IMR-90 (cell line): ENCODE measurements at regions not wholly inside any gene's neighbourhood (a gene's known extent, or its start where the extent isn't known, plus 50 kb on each side); places are given as distances from the start of the nearest gene placed in this dataset.

Experiments
- ATAC-seq: fragments of 200-7000 bp; cut with Tn5 transposase; 2 replicates; pipeline ENCODE4 v1.9.1; 2020; ENCODE audit warnings: low read depth, mild to moderate bottlenecking, moderate library complexity
- BruUV-seq: library from RNA; stranded (reverse); fragments of 400-500 nt; replicated peaks from 2 replicates; lab custom pipeline; 2021; lab: Mats Ljungman, UMichigan
- CTCF ChIA-PET: fragments of 300-600 bp; formaldehyde crosslinking; extraction: SDS; loops from one replicate; lab custom pipeline; 2021; ENCODE audit warnings: antibody characterized with exemption; lab: Yijun Ruan, JAX
- POLR2A ChIA-PET: fragments of 300-600 bp; sonication (Branson Sonifier 250); formaldehyde crosslinking; loops from one replicate; lab custom pipeline; 2022; ENCODE audit warnings: antibody characterized with exemption; ENCODE audit not compliant: unreplicated experiment; lab: Charles Lee
- DNase-seq: peaks from one replicate; pipeline ENCODE4 v3.0.0; 2013
- H2AFZ ChIP-seq: replicated peaks from 2 replicates; pipeline ENCODE3; 2013; ENCODE audit warnings: low read length, mild to moderate bottlenecking; ENCODE audit not compliant: poor library complexity
- H2AK5ac ChIP-seq: 2 replicates; pipeline ENCODE4 v1.6.1; 2013; ENCODE audit warnings: low read depth, low read length, inconsistent platforms
- H2AK9ac ChIP-seq: replicated peaks from 2 replicates; pipeline ENCODE3; 2013; ENCODE audit warnings: mild to moderate bottlenecking, low read depth, low read length, moderate library complexity; ENCODE audit not compliant: poor library complexity
- H2BK120ac ChIP-seq: 2 replicates; pipeline ENCODE4 v1.6.1; 2013; ENCODE audit warnings: low read depth, low read length, inconsistent platforms
- H2BK15ac ChIP-seq: 3 replicates; pipeline ENCODE4 v1.6.1; 2013; ENCODE audit warnings: low read depth, low read length, inconsistent platforms
- H2BK20ac ChIP-seq: 2 replicates; pipeline ENCODE4 v1.6.1; 2013; ENCODE audit warnings: low read depth, mild to moderate bottlenecking, inconsistent platforms, low read length, moderate library complexity
- H2BK5ac ChIP-seq: 2 replicates; pipeline ENCODE4 v1.6.1; 2013; ENCODE audit warnings: mild to moderate bottlenecking, low read depth, low read length, inconsistent platforms; ENCODE audit not compliant: poor library complexity, severe bottlenecking
- H3K14ac ChIP-seq: replicated peaks from 2 replicates; pipeline ENCODE4 v1.6.1; 2013; ENCODE audit warnings: low read depth, low read length, inconsistent platforms
- H3K18ac ChIP-seq: 2 replicates; pipeline ENCODE4 v1.6.1; 2013; ENCODE audit warnings: low read depth, low read length, control low read depth
- H3K23ac ChIP-seq: 2 replicates; pipeline ENCODE4 v1.6.1; 2013; ENCODE audit warnings: low read depth, low read length, inconsistent platforms
- H3K27ac ChIP-seq: 2 replicates; pipeline ENCODE4 v1.5.1; 2013; ENCODE audit warnings: mild to moderate bottlenecking, control low read depth, low read length; ENCODE audit not compliant: insufficient read depth
- H3K27me3 ChIP-seq: 2 replicates; pipeline ENCODE4 v1.6.1; 2013; ENCODE audit warnings: low read length; ENCODE audit not compliant: control insufficient read depth, insufficient read depth
- H3K36me3 ChIP-seq: 2 replicates; pipeline ENCODE4 v1.6.1; 2013; ENCODE audit warnings: low read length, mixed read lengths; ENCODE audit not compliant: control insufficient read depth, insufficient read depth
- H3K4ac ChIP-seq: 2 replicates; pipeline ENCODE4 v1.6.1; 2013; ENCODE audit warnings: low read depth, low read length, inconsistent platforms
- H3K4me1 ChIP-seq: 2 replicates; pipeline ENCODE4 v1.6.1; 2013; ENCODE audit warnings: low read length, mixed read lengths; ENCODE audit not compliant: control insufficient read depth, insufficient read depth
- H3K4me2 ChIP-seq: 2 replicates; pipeline ENCODE4 v1.6.1; 2013; ENCODE audit warnings: low read depth, mild to moderate bottlenecking, control low read depth, low read length, moderate library complexity
- H3K4me3 ChIP-seq: 2 replicates; pipeline ENCODE4 v1.5.1; 2013; ENCODE audit warnings: low read depth, mild to moderate bottlenecking, control low read depth, low read length, moderate library complexity; ENCODE audit not compliant: insufficient read depth
- H3K56ac ChIP-seq: 2 replicates; pipeline ENCODE4 v1.6.1; 2013; ENCODE audit warnings: low read length, inconsistent platforms; ENCODE audit not compliant: insufficient read depth; ENCODE audit errors: extremely low read depth
- H3K79me1 ChIP-seq, 2 experiments: 2 replicates each; pipeline ENCODE4 v1.6.1; 2013; ENCODE audit warnings: low read length in 2 of 2, inconsistent platforms in 1 of 2, low read depth in 1 of 2
- H3K9ac ChIP-seq: 2 replicates; pipeline ENCODE4 v1.6.1; 2013; ENCODE audit warnings: low read depth, low read length, control low read depth
- H3K9me1 ChIP-seq: 2 replicates; pipeline ENCODE4 v1.6.1; 2013; ENCODE audit warnings: low read length, inconsistent platforms; ENCODE audit not compliant: insufficient read depth
- H3K9me3 ChIP-seq: 2 replicates; pipeline ENCODE4 v1.6.1; 2013; ENCODE audit warnings: low read length; ENCODE audit not compliant: control insufficient read depth, insufficient read depth
- H4K20me1 ChIP-seq: 2 replicates; pipeline ENCODE4 v1.6.1; 2013; ENCODE audit warnings: low read length, inconsistent platforms; ENCODE audit not compliant: insufficient read depth
- H4K5ac ChIP-seq: 2 replicates; pipeline ENCODE4 v1.6.1; 2013; ENCODE audit warnings: mild to moderate bottlenecking, low read depth, low read length, control low read depth
- H4K8ac ChIP-seq, 2 experiments: 2 replicates each; pipeline ENCODE4 v1.6.1; 2013; ENCODE audit warnings: low read depth in 2 of 2, low read length in 2 of 2, control low read depth in 1 of 2, inconsistent platforms in 1 of 2
- H4K91ac ChIP-seq: 2 replicates; pipeline ENCODE4 v1.6.1; 2013; ENCODE audit warnings: low read depth, low read length, inconsistent platforms; ENCODE audit not compliant: insufficient read depth
- BHLHE40 ChIP-seq: fragments of 150-350 bp; IDR thresholded peaks from 2 replicates; pipeline ENCODE4 v1.6.1; 2016; ENCODE audit warnings: mild to moderate bottlenecking, low read depth, low read length
- CEBPB ChIP-seq: IDR thresholded peaks from 2 replicates; pipeline ENCODE4 v1.6.1; 2012; ENCODE audit warnings: low read depth, low read length, improper control_type of control experiment
- CTCF ChIP-seq: conservative IDR thresholded peaks from 2 replicates; pipeline ENCODE4 v1.5.1; 2012; ENCODE audit warnings: mild to moderate bottlenecking, low read depth, low read length, improper control_type of control experiment
- MAFK ChIP-seq: IDR thresholded peaks from 2 replicates; pipeline ENCODE4 v1.6.1; 2012; ENCODE audit warnings: low read depth, low read length, improper control_type of control experiment
- NFE2L2 ChIP-seq: fragments of 150-350 bp; IDR thresholded peaks from 2 replicates; pipeline ENCODE4 v1.6.1; 2016; ENCODE audit warnings: low read depth, mild to moderate bottlenecking, low read length
- RAD21 ChIP-seq: IDR thresholded peaks from 2 replicates; pipeline ENCODE4 v1.6.1; 2012; ENCODE audit warnings: low read length, improper control_type of control experiment
- RFX5 ChIP-seq: IDR thresholded peaks from 2 replicates; pipeline ENCODE4 v1.8.0; 2012; ENCODE audit warnings: low read depth, mild to moderate bottlenecking, low read length, moderate library complexity
- SMC3 ChIP-seq: fragments of 150-350 bp; IDR thresholded peaks from 2 replicates; pipeline ENCODE4 v1.6.1; 2016; ENCODE audit warnings: low read depth, mild to moderate bottlenecking, antibody characterized with exemption, low read length, moderate library complexity
- WGBS, 2 experiments: methylation state at CpG; one replicate each; pipeline versions ENCODE4 v1.1.5 to v1.1.7; 2013; ENCODE audit warnings: missing lambda C conversion rate in 2 of 2; ENCODE audit not compliant: insufficient read length in 1 of 2; ENCODE audit errors: extremely low coverage in 2 of 2; 5-methylcytosine and 5-hydroxymethylcytosine counted together
- dilution Hi-C: fragments of 300-500 bp; cut with HindIII; formaldehyde crosslinking; loops from one replicate; pipeline ENCODE4 v1.14.3; 2018; ENCODE audit warnings: low sequenced_read_pairs; ENCODE audit not compliant: unreplicated experiment
- in situ Hi-C: fragments of 300-500 bp; cut with MboI; formaldehyde crosslinking; loops from 3 replicates; pipeline ENCODE4 v1.14.3; 2019; ENCODE audit warnings: low sequenced_read_pairs, inconsistent platforms, mixed read lengths
- intact Hi-C: fragments of 100-400 bp; cut with micrococcal nuclease; formaldehyde crosslinking; loops from 2 replicates; pipeline ENCODE4 v1.10.0; 2022
- TF ChIP-seq, protein P1 (sequence below): fragments of 150-350 bp; IDR thresholded peaks from 2 replicates; pipeline ENCODE4 v1.6.1; 2016; ENCODE audit warnings: low read depth, mild to moderate bottlenecking, low read length, moderate library complexity, borderline replicate concordance
- TF ChIP-seq, protein P2 (sequence below): fragments of 150-350 bp; IDR thresholded peaks from 2 replicates; pipeline ENCODE4 v1.6.1; 2017; ENCODE audit warnings: mild to moderate bottlenecking, antibody characterized with exemption, low read length, low read depth

- H2AK5ac ChIP-seq = no peak overlapping the region
- H3K23ac ChIP-seq = no peak overlapping the region
- no peaks in the 10 kb centered on the region for H3K4me1 ChIP-seq
- no peak overlapping the region for H4K8ac ChIP-seq
- no peak overlapping the region for H2BK5ac ChIP-seq
- H2BK15ac ChIP-seq = no peak overlapping the region
- H2BK120ac ChIP-seq = no peak overlapping the region
- H3K56ac ChIP-seq = no peak overlapping the region
- no peaks in the 10 kb centered on the region for H3K36me3 ChIP-seq
- TF ChIP-seq MAFK (no peak), CEBPB (no peak), RFX5 (no peak), SMC3 (no peak), CTCF (no peak), NFE2L2 (no peak), BHLHE40 (no peak), RAD21 (no peak)
- TF ChIP-seq, protein P1, sequence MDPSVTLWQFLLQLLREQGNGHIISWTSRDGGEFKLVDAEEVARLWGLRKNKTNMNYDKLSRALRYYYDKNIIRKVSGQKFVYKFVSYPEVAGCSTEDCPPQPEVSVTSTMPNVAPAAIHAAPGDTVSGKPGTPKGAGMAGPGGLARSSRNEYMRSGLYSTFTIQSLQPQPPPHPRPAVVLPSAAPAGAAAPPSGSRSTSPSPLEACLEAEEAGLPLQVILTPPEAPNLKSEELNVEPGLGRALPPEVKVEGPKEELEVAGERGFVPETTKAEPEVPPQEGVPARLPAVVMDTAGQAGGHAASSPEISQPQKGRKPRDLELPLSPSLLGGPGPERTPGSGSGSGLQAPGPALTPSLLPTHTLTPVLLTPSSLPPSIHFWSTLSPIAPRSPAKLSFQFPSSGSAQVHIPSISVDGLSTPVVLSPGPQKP = no peak
- TF ChIP-seq, protein P2, sequence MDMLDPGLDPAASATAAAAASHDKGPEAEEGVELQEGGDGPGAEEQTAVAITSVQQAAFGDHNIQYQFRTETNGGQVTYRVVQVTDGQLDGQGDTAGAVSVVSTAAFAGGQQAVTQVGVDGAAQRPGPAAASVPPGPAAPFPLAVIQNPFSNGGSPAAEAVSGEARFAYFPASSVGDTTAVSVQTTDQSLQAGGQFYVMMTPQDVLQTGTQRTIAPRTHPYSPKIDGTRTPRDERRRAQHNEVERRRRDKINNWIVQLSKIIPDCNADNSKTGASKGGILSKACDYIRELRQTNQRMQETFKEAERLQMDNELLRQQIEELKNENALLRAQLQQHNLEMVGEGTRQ = no peak
- H2AK9ac ChIP-seq = no peak overlapping the region
- intact Hi-C loops = no loop called here
- H4K91ac ChIP-seq = no peak overlapping the region
- no peak overlapping the region for H3K4ac ChIP-seq
- H4K20me1 ChIP-seq = no peaks in the 10 kb centered on the region
- DNase-seq = no peak
- H3K27me3 ChIP-seq = no peaks in the 10 kb centered on the region
- no peak overlapping the region for H3K14ac ChIP-seq
- in situ Hi-C loops = no loop called here
- H2AFZ ChIP-seq = no peak overlapping the region
- dilution Hi-C loops = no loop called here
- no peak overlapping the region for H3K18ac ChIP-seq
- WGBS, 2 experiments = 100% methylated on average over 1 of the region's 3 CpGs; no CpG with 5 or more reads in 1 of the 2 experiments
- H3K79me1 ChIP-seq = no peaks in the 10 kb centered on the region
- no peaks in the 10 kb centered on the region for H3K9me1 ChIP-seq
- no peak overlapping the region for H4K5ac ChIP-seq
- no peak overlapping the region for H3K27ac ChIP-seq
- H3K9ac ChIP-seq = no peak overlapping the region
- POLR2A ChIA-PET = no interaction called here
- H3K9me3 ChIP-seq = peaks cover 18% of the 10 kb centered on the region
- CTCF ChIA-PET = no interaction called here
- no peak overlapping the region for H3K4me3 ChIP-seq
- ATAC-seq = no peak
- no TSS peak for BruUV-seq
- H3K4me2 ChIP-seq = no peak overlapping the region
- no peak overlapping the region for H2BK20ac ChIP-seq
Observed at GRCh38 chr12:127832172-127832571, 434.8 kb upstream of the TMEM132C start.
